SK-N-DZ (cell line): ENCODE measurements at regions not wholly inside any gene's neighbourhood (a gene's known extent, or its start where the extent isn't known, plus 50 kb on each side); places are given as distances from the start of the nearest gene placed in this dataset.

Experiments used
- DNase-seq: peaks from one replicate; pipeline ENCODE4 v3.0.0-alpha.2; 2015; ENCODE audit warnings: low spot score

- DNase-seq, result no peak
Observed at GRCh38 chr3:124569761-124570160, 160.5 kb upstream of the UMPS start.

DNA sequence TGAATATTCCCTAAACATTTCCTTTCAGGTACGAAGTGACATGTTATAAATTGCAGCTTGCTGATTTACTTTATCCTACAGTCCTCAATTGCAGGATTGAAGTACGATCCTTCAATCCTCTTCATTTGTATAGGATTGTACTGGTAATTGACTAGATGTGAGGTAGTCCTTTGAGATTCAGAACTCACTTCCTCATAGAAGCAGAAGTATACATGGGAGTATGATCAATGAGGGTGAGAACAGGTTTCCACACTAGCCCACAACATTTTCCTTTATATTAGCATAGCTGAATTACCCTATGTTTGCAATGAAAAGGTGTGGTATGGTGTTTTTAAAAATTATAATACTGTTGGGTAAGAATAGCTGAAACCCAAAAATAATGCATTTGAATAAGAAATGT is 160.0 kb upstream of the UMPS start:
- DNase-seq, result no peak

DNA sequence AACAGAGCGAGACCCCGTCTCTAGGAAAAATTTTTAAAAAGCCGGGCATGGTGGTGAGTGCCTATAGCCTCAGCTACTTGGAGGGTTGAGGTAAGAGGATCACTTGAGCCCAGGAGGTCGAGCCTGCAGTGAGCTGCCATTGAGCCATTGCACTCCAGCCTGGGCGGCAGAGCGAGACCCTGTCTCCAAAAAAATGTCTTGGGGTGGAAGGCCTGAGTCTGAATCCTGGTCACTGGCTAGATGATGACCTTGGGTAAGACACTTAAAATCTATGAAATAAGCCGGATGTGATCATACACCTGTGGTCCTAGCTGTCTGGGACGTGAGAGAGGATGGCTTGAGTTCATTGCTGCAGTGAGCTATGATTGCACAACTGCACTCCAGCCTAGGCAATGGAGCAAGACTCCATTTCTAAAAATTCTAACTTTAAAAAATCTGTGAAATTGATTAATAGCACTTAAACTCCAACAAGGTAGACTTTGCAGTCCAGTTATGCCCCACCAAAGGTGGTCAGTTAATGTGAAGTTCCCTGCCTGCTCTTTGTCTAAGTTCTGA is 157.3 kb upstream of the UMPS start:
- no peak for DNase-seq

DNA sequence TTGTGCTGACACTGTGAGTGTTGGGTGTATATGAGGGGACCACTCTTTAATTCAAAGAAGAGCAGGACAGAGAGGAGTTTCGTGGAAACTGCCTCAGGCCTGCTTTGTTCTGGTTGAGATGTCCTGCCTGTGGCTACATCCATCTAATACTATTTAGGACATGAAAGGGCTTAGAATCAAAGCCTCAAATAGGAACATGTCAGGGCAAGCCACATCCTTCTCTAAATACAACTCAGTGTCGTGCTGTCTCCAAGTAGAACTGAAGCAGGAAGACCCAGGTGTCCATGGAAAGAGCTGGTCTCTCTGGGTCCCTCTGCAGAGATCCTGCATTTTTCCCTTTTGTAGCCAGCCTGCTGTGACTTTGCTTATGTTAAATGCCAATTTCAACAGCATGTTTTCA is 156.2 kb upstream of the UMPS start:
- DNase-seq, result no peak

- no peak for DNase-seq
Observed at GRCh38 chr3:124576565-124577493, 153.4 kb upstream of the UMPS start.

DNA sequence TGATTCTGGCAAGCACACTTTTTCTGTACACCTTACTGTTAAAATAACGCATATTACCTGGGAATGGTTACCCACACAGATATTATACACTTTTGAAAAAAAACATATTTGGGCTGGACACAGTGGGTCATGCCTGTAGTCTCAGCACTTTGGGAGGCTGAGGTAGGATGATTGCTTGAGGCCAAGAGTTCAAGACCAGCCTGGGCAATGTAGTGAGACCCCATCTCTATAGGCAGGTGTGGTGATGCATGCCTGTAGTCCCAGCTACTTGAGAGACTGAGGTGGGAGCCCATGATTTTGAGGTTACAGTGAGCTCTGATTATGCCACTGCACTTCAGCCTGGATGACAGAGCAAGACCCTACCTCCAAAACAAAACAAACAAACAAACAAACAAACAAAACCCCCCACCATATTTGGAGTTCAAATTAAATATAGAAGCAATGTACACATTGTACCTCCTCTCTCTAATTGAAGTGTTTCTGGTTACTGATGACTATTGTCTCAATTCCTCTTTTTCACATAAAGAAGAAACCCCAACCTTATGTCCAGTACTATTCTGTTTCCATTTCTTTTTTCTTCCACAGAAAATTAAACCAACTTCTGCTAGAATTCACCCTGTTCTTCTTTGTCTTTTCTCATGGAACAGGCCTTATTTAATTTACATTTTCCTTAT is 152.6 kb upstream of the UMPS start:
- DNase-seq, result no peak

- no peak for DNase-seq
Observed at GRCh38 chr3:124579641-124580040, 150.6 kb upstream of the UMPS start.

- DNase-seq, result no peak
Observed at GRCh38 chr3:124582196-124582595, 148.1 kb upstream of the UMPS start.

DNA sequence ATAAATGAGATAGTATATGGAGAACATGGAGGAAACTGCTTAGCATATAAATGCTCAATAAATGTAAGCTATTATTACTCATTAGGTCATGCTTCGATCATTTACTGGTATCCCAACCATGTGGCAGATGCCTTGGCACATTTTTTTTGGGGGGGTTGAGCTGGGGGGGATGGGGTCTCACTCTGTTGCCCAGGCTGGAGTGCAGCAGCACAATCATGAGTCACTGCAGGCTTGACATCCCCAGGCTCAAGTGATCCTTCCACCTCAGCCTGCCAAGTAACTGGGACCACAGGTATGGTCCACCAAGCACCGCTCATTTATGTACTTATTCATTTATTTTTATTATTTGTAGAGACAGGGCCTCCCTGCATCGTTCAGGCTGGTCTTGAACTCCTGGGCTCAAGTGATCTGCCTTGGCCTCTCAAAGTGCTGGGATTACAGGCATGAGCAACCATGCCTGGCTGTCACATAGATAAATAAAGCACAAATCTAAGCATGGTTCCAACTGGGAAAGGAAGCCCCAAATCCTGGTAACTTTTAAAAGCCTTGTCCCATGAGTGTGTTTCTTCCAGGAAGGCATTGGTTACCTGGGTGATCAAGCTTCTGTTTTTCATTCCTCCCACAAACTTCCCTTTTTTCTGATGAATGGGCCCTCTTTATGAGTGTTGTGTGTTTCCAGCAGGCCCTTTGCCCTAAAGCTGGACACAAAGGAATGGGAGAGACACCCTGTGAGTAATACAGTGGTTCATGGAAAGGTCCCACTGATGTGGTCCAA is 147.4 kb upstream of the UMPS start:
- no peak for DNase-seq

- no peak for DNase-seq
Observed at GRCh38 chr3:124584245-124584551, 146.1 kb upstream of the UMPS start.

- DNase-seq, result peak; percentile 56
Observed at GRCh38 chr3:124584552-124585391, 145.5 kb upstream of the UMPS start.

- DNase-seq, result no peak
Observed at GRCh38 chr3:124586126-124587052, 143.9 kb upstream of the UMPS start.

DNA sequence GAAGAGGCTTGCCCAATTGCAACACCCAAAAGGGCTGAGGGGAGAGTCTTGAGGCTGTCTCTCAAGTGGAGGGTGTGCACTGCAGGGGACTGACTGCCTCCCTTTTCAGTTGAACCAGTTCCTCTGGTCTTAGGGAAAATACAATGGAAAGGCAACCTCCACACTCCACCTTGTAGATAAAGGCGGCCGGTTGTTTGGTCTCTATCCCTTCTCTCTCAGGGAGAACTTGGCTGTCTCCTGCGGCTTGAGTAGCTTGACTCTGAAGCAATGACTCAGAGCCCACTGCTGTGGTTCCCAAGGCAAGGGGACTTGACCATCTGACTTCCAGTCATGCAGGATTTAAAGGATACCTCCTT is 143.2 kb upstream of the UMPS start:
- DNase-seq, result no peak

DNA sequence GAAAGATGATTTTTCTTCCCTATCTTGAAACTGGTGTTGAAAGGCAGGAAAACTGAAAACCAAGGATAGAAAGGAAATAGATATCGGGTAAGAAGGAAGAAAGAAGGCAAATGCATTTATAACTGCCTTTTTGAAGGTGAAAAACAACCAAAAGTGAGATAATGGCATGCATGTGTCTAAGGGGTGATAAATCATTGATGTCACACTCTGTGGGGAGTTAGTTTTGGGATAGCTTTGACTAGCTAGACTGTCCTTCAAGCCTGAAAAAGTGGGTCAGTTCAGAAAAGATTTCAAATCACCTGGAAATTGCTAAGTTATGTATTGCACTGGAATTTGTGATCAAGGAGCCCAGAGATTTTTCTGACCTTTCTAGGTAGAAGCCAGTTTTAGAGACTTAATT is 142.2 kb upstream of the UMPS start:
- DNase-seq, result no peak

GRCh38 chr3:124588794-124589193 is 141.5 kb upstream of the UMPS start:
- DNase-seq, result no peak

DNA sequence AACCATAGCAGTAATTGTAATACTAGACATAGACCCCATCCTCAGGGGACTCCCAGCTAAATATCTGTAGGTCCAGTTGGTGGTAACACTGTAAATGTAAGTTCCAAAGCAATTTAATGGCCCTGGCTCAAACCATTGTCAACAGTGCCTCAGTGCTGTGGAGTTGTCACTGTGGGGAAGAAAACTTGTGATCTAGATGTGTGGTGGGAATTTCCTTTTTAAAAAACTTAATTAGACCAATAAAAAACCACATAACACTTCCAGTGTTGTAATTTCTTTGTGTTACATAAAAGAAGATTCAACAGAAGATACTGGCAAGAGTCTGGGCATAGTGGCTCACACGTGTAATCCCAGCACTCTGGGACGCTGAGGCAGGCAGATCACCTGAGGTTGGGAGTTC is 138.6 kb upstream of the UMPS start:
- no peak for DNase-seq

DNA sequence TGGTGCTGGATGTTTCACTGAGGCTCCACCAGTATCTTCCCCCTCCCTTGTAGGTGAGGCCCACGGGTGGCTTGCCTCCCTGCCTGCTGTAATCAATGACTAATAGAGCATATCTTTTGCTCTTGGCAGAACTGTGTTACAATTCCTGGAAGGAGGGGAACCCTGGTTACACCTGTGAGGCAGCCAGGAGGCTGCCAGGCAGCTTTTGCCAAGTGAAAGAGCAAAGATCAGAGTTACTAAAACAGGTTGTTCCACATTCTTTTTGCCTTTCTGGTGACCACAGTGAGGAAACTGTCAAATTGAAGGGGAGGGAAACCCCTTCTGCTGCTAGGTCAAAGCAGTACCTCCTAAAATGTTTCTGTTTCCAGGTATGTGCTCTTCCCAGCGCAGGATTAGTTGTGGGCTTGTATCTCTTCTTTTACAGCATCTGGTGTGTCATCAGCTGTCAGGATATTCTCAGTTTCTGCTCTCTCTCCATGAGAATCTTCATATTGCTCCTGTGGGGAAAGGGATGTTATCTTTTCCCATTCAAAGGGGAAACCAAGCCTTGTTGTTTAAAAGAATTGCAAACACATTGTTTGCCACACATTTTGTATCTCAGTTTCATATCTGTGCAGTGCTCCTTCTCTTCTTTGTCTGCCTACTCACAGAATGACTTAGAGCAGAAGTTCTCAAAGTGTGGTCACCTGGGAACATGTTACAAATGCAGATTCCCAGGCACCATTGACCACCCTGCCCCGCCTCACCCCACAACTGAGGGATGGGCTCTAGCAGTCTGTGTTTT is 137.4 kb upstream of the UMPS start:
- DNase-seq, result no peak

GRCh38 chr3:124593442-124593829 is 136.8 kb upstream of the UMPS start:
- DNase-seq, result no peak

DNA sequence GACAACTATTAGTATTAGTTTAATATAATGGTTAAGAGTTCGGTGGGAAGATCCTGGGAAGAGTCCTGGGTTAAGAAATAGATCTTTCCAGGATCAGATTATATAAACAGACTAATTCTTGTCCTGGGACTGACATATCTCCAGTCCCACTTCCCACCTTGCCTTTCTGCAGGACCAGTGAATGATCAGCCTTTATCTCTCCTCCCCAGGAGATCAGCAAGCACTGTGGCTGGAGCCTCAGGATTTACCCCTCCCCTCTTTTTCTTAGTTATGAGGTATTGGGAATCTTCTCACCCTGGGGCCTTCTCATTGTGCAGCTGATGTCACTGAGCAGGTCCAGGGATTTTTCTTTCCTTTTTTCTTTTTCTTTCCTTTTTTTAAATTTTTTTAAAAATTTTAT is 135.7 kb upstream of the UMPS start:
- no peak for DNase-seq
